GM12878 (cell line): ENCODE measurements at regions not wholly inside any gene's neighbourhood (a gene's known extent, or its start where the extent isn't known, plus 50 kb on each side); places are given as distances from the start of the nearest gene placed in this dataset.

Source experiments
- ATAC-seq: fragments of 200-7000 bp; cut with Tn5 transposase; 3 replicates; pipeline ENCODE4 v1.9.1; 2020; ENCODE audit warnings: mild to moderate bottlenecking, moderate library complexity
- BruUV-seq: library from RNA; stranded (reverse); fragments of 400-500 nt; replicated peaks from 2 replicates; lab custom pipeline; 2021; lab: Mats Ljungman, UMichigan
- CTCF ChIA-PET: fragments of 300-600 bp; sonication (Branson Sonifier 250); formaldehyde crosslinking; extraction: SDS; loops from one replicate; lab custom pipeline; 2021; ENCODE audit warnings: inconsistent platforms; lab: Yijun Ruan, JAX
- POLR2A ChIA-PET: fragments of 350-600 bp; formaldehyde crosslinking; extraction: SDS; loops from one replicate; lab custom pipeline; 2021; ENCODE audit warnings: inconsistent platforms; lab: Charles Lee
- RAD21 ChIA-PET: fragments of 300-600 bp; sonication (Branson Sonifier 250); formaldehyde crosslinking; loops from one replicate; lab custom pipeline; 2023; ENCODE audit warnings: antibody characterized with exemption; ENCODE audit not compliant: unreplicated experiment; lab: Charles Lee
- SMC1A ChIA-PET: fragments of 300-600 bp; sonication (Branson Sonifier 250); formaldehyde crosslinking; loops from one replicate; lab custom pipeline; 2023; ENCODE audit not compliant: unreplicated experiment, uncharacterized antibody; lab: Charles Lee
- DNase-seq: peaks from one replicate; pipeline ENCODE4 v3.0.0-alpha.2; 2011; ENCODE audit warnings: low read depth, low spot score
- FAIRE-seq: peaks from 3 replicates; lab custom pipeline; 2011; peaks lifted over from hg19 to GRCh38; lab: Jason Lieb, UNC
- H2AFZ ChIP-seq: 2 replicates; pipeline ENCODE4 v1.6.0; 2011; ENCODE audit warnings: low read depth, low read length, control low read depth; ENCODE audit not compliant: control insufficient read depth
- H3K27ac ChIP-seq: 2 replicates; pipeline ENCODE4 v1.5.1; 2011; ENCODE audit warnings: control low read depth; ENCODE audit not compliant: control insufficient read depth, insufficient read depth
- H3K27me3 ChIP-seq, 2 experiments: replicated peaks in 1 of 2; 2 replicates each; pipeline versions ENCODE4 v1.6.0 to v1.6.1; 2011; ENCODE audit warnings: low read length in 1 of 2; ENCODE audit not compliant: control insufficient read depth in 2 of 2, insufficient read depth in 2 of 2
- H3K36me3 ChIP-seq, 2 experiments: 2 replicates each; pipeline ENCODE4 v1.5.1; 2011; ENCODE audit warnings: low read length in 1 of 2; ENCODE audit not compliant: control insufficient read depth in 2 of 2, insufficient read depth in 2 of 2
- H3K4me1 ChIP-seq: 2 replicates; pipeline ENCODE4 v1.6.1; 2011; ENCODE audit warnings: mild to moderate bottlenecking, low read length, moderate library complexity, mixed read lengths; ENCODE audit not compliant: control insufficient read depth, insufficient read depth
- H3K4me2 ChIP-seq: 2 replicates; pipeline ENCODE4 v1.6.0; 2011; ENCODE audit warnings: control low read depth; ENCODE audit not compliant: control insufficient read depth, insufficient read depth
- H3K4me3 ChIP-seq: fragments of 200-600 bp; sonication (generic); 2 replicates; pipeline ENCODE4 v1.5.1; 2016
- H3K79me2 ChIP-seq: 2 replicates; pipeline ENCODE4 v1.6.0; 2011; ENCODE audit warnings: low read length; ENCODE audit not compliant: control insufficient read depth, insufficient read depth
- H3K9ac ChIP-seq: 2 replicates; pipeline ENCODE4 v1.8.0; 2011; ENCODE audit warnings: low read length, control low read depth, mixed read lengths; ENCODE audit not compliant: control insufficient read depth, insufficient read depth
- H3K9me3 ChIP-seq: replicated peaks from 3 replicates; pipeline ENCODE4 v1.5.1; 2011; ENCODE audit warnings: mild to moderate bottlenecking, low read length; ENCODE audit not compliant: control insufficient read depth, insufficient read depth
- H4K20me1 ChIP-seq: 2 replicates; pipeline ENCODE4 v1.6.0; 2011; ENCODE audit not compliant: control insufficient read depth, insufficient read depth
- CBFB ChIP-seq: IDR thresholded peaks from 2 replicates; pipeline ENCODE4 v1.6.1; 2016; ENCODE audit warnings: antibody characterized with exemption, low read depth
- DPF2 ChIP-seq: fragments of 450-650 bp; IDR thresholded peaks from 2 replicates; pipeline ENCODE4 v1.6.1; 2017; ENCODE audit warnings: mild to moderate bottlenecking
- EED ChIP-seq: sonication (generic); IDR thresholded peaks from 2 replicates; pipeline ENCODE4 v1.6.1; 2016; ENCODE audit warnings: antibody characterized with exemption, low read depth
- ESRRA ChIP-seq: IDR thresholded peaks from 2 replicates; pipeline ENCODE4 v1.6.1; 2012; ENCODE audit warnings: mild to moderate bottlenecking, low read length, improper control_type of control experiment
- ETV6 ChIP-seq, 2 experiments: fragments of 450-650 bp in 1 of 2; IDR thresholded peaks in 1 of 2; conservative IDR thresholded peaks in 1 of 2; 2 replicates each; pipeline ENCODE4 v1.6.1; 2014; ENCODE audit warnings: antibody characterized with exemption in 1 of 2, borderline replicate concordance in 1 of 2, low read depth in 1 of 2, mild to moderate bottlenecking in 1 of 2, moderate library complexity in 1 of 2
- HDGF ChIP-seq: fragments of 450-650 bp; IDR thresholded peaks from 2 replicates; pipeline ENCODE4 v1.6.1; 2016; ENCODE audit warnings: antibody characterized with exemption
- LARP7 ChIP-seq: fragments of 450-650 bp; IDR thresholded peaks from 2 replicates; pipeline ENCODE4 v1.6.1; 2017; ENCODE audit warnings: mild to moderate bottlenecking
- MTA3 ChIP-seq: IDR thresholded peaks from 2 replicates; pipeline ENCODE4 v1.6.1; 2012; ENCODE audit warnings: low read length, inconsistent platforms, borderline replicate concordance
- NFYA ChIP-seq: IDR thresholded peaks from 2 replicates; pipeline ENCODE4 v1.6.1; 2011; ENCODE audit warnings: low read depth, mild to moderate bottlenecking, low read length, improper control_type of control experiment, borderline replicate concordance
- PML ChIP-seq: IDR thresholded peaks from 2 replicates; pipeline ENCODE4 v1.6.1; 2012; ENCODE audit warnings: low read length, inconsistent platforms
- RAD51 ChIP-seq: fragments of 450-650 bp; IDR thresholded peaks from 2 replicates; pipeline ENCODE4 v1.6.1; 2016; ENCODE audit warnings: moderate library complexity, mild to moderate bottlenecking, inconsistent platforms
- SIN3A ChIP-seq: IDR thresholded peaks from 2 replicates; pipeline ENCODE4 v1.6.1; 2012; ENCODE audit warnings: low read depth, low read length, improper control_type of control experiment
- SREBF1 ChIP-seq: IDR thresholded peaks from 2 replicates; pipeline ENCODE4 v1.6.1; 2012; ENCODE audit warnings: mild to moderate bottlenecking, low read length
- ZNF24 ChIP-seq: fragments of 450-650 bp; IDR thresholded peaks from 2 replicates; pipeline ENCODE4 v1.6.1; 2017; ENCODE audit warnings: antibody characterized with exemption, mild to moderate bottlenecking
- ZNF384 ChIP-seq: IDR thresholded peaks from 2 replicates; pipeline ENCODE4 v1.6.1; 2012; ENCODE audit warnings: low read depth, mild to moderate bottlenecking, low read length, improper control_type of control experiment, borderline replicate concordance
- ZSCAN29 ChIP-seq: fragments of 450-650 bp; IDR thresholded peaks from 2 replicates; pipeline ENCODE4 v1.6.1; 2017; ENCODE audit warnings: mild to moderate bottlenecking, moderate library complexity
- WGBS: methylation state at CpG from one replicate; pipeline ENCODE4 v1.1.6; 2016; ENCODE audit warnings: low lambda C conversion rate; ENCODE audit not compliant: insufficient replicate concordance, insufficient coverage; ENCODE audit errors: missing lambda C conversion rate; 5-methylcytosine and 5-hydroxymethylcytosine counted together
- in situ Hi-C: fragments of 300-500 bp; cut with MboI; formaldehyde crosslinking; loops from 9 replicates; pipeline ENCODE4 v1.14.3; 2018; ENCODE audit warnings: mixed read lengths
- intact Hi-C: fragments of 100-400 bp; cut with micrococcal nuclease; formaldehyde crosslinking; loops from one replicate; pipeline ENCODE4 v1.14.2; 2022; ENCODE audit not compliant: unreplicated experiment
- TF ChIP-seq, protein P1 (sequence below): fragments of 450-650 bp; IDR thresholded peaks from 2 replicates; pipeline ENCODE4 v1.6.1; 2017; ENCODE audit warnings: mild to moderate bottlenecking, low read depth, inconsistent platforms; ENCODE audit not compliant: poor library complexity, severe bottlenecking
- TF ChIP-seq, protein P2 (sequence below): fragments of 450-650 bp; conservative IDR thresholded peaks from 2 replicates; pipeline ENCODE4 v1.6.1; 2017; ENCODE audit warnings: mild to moderate bottlenecking, moderate library complexity

DNA sequence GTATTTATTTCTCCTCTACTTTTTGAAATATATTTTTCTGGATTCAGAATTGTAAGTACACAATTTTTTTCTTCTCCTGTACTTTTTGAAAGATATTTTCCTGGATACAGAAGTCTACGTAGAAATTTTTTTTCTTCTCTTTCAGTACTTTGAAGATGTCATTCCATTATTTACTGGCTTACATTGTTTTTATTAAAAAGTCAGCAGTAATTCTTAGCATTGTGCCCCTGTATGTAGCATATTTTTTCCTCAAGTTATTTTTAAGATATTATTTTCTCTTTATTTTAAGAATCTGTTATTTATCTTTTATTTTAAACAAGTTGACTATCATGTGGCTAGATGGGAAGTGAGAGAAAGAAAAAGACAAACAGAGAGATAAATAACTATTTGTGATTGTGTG is 119.0 kb upstream of the NPSR1 start:
- DNase-seq (no peak), ATAC-seq (no peak), FAIRE-seq (no peak)
- in situ Hi-C loops: no loop called here
- Histone ChIP-seq H3K4me2 (no peak overlapping the region), H2AFZ (no peak overlapping the region), H3K27me3 (no peaks in the 10 kb centered on the region), H3K4me3 (no peak overlapping the region), H3K36me3 (no peaks in the 10 kb centered on the region), H3K9ac (no peak overlapping the region), H3K79me2 (no peaks in the 10 kb centered on the region), H3K27ac (no peak overlapping the region), H3K9me3 (no peaks in the 10 kb centered on the region), H3K4me1 (no peaks in the 10 kb centered on the region), H4K20me1 (no peaks in the 10 kb centered on the region)
- RAD21 ChIA-PET: no interaction called here
- POLR2A ChIA-PET: no interaction called here
- no peak for TF ChIP-seq DPF2
- TF ChIP-seq ZNF384: no peak
- CTCF ChIA-PET: no interaction called here
- 0% methylated on average over 1 of the region's 1 CpG for WGBS
- SMC1A ChIA-PET: no interaction called here
- intact Hi-C loops: no loop called here
- BruUV-seq: no TSS peak

DNA sequence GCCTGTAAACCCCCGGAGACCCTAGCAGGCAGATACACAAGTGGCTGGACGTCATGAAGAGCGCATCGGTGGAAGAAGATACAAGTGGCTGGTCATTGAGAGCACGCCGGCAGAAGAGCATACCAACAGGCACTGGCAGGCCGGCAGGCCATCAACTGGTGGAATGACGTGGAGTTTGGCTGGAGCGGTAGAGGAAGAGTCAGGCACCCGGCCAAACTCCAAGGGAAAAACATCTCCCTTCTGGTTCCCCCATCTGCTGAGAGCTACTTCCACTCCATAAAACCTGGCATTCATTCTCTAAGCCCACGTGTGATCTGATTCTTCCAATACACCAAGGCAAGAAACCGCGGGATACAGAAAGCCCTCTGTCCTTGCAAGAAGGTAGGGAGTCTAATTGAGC is 113.4 kb upstream of the NPSR1 start:
- intact Hi-C loops: no loop called here
- Histone ChIP-seq H3K36me3 (no peaks in the 10 kb centered on the region), H3K9me3 (no peaks in the 10 kb centered on the region), H3K27me3 (no peaks in the 10 kb centered on the region), H3K4me2 (no peak overlapping the region), H2AFZ (no peak overlapping the region), H3K4me3 (no peak overlapping the region), H3K4me1 (no peaks in the 10 kb centered on the region), H4K20me1 (no peaks in the 10 kb centered on the region), H3K27ac (no peak overlapping the region), H3K79me2 (no peaks in the 10 kb centered on the region), H3K9ac (no peak overlapping the region)
- 49% methylated on average over 12 of the region's 13 CpGs for WGBS
- ChIA-PET CTCF (interaction anchor here (1.0 kb wide), 1 partner anchor 8 kb away, joined by 3 read pairs; no protein-coding TSS in a partner anchor), RAD21 (no interaction called here), SMC1A (no interaction called here), POLR2A (no interaction called here)
- FAIRE-seq (no peak), ATAC-seq (no peak), DNase-seq (no peak)
- in situ Hi-C loops: no loop called here
- no TSS peak for BruUV-seq
- no peak for TF ChIP-seq ZNF24
- TF ChIP-seq LARP7: no peak
- TF ChIP-seq, protein P1, sequence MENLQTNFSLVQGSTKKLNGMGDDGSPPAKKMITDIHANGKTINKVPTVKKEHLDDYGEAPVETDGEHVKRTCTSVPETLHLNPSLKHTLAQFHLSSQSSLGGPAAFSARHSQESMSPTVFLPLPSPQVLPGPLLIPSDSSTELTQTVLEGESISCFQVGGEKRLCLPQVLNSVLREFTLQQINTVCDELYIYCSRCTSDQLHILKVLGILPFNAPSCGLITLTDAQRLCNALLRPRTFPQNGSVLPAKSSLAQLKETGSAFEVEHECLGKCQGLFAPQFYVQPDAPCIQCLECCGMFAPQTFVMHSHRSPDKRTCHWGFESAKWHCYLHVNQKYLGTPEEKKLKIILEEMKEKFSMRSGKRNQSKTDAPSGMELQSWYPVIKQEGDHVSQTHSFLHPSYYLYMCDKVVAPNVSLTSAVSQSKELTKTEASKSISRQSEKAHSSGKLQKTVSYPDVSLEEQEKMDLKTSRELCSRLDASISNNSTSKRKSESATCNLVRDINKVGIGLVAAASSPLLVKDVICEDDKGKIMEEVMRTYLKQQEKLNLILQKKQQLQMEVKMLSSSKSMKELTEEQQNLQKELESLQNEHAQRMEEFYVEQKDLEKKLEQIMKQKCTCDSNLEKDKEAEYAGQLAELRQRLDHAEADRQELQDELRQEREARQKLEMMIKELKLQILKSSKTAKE: no peak
- no peak for TF ChIP-seq ESRRA
- no peak for TF ChIP-seq MTA3
- no peak for TF ChIP-seq EED
- TF ChIP-seq ETV6 (conservative IDR thresholded peaks at IDR 0.05 in 1 of 2, IDR thresholded peaks at IDR 0.05 in 1 of 2; ENCODE audit: borderline replicate concordance in 1 of 2, low read depth in 1 of 2): no peak
- TF ChIP-seq NFYA: no peak
- TF ChIP-seq SREBF1: no peak
- no peak for TF ChIP-seq HDGF
- TF ChIP-seq RAD51: no peak
- TF ChIP-seq CBFB: no peak
- no peak for TF ChIP-seq SIN3A
- TF ChIP-seq ZSCAN29: no peak
- no peak for TF ChIP-seq PML
- TF ChIP-seq, protein P2, sequence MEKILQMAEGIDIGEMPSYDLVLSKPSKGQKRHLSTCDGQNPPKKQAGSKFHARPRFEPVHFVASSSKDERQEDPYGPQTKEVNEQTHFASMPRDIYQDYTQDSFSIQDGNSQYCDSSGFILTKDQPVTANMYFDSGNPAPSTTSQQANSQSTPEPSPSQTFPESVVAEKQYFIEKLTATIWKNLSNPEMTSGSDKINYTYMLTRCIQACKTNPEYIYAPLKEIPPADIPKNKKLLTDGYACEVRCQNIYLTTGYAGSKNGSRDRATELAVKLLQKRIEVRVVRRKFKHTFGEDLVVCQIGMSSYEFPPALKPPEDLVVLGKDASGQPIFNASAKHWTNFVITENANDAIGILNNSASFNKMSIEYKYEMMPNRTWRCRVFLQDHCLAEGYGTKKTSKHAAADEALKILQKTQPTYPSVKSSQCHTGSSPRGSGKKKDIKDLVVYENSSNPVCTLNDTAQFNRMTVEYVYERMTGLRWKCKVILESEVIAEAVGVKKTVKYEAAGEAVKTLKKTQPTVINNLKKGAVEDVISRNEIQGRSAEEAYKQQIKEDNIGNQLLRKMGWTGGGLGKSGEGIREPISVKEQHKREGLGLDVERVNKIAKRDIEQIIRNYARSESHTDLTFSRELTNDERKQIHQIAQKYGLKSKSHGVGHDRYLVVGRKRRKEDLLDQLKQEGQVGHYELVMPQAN: no peak
